ENCODE measurements at regions not wholly inside any gene's neighbourhood (a gene's known extent, or its start where the extent isn't known, plus 50 kb on each side); places are given as distances from the start of the nearest gene placed in this dataset.

DNA sequence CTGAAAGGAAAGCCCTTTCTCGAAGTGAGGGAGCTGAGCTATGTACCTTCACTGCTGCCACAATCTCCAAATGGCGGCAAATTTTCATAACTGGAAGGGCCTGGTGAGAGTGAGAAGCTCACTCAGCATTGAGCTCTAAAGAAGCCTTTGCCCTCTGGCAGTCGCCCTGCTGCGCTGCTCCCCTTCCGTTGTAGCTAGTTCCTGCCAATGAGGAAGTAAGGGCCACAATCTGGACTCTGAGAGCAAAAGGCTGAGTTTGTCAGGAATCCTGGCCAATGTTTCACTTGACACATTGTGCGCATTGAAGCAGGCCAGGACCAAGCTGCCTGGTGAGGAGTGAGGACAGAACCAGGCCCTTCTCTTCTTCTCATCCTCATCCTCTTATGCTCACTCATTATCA, 579.5 kb downstream of the PDCD6IP start:
- WGBS, 3 donors = 85 to 87% (median 86%) methylated on average over 6 of the region's 6 CpGs

DNA sequence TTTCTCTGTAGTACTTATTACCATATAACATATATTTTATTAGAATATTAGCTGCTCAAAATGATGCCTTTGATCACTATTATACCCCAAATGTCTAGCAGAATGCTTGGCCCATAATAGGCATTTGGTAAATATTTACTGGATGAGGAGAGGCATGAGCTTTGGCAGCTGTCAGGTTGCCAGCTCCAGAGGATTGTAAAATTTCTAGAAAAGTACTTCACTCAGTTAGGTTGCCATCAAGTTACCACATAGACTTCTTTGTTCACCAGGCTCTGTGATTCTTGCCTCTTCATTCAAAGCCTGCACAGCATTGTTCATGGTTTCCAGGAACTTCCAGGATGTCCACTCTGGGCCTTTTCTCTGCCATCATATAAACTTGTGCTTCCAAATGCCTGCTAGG, 582.8 kb downstream of the PDCD6IP start:
- H3K36me3 ChIP-seq (ENCODE audit: insufficient read depth in 1 of 2, low read depth in 1 of 2) = no peaks in the 10 kb centered on the region
- no peaks in the 10 kb centered on the region for H3K9me3 ChIP-seq
- ATAC-seq (no peak), DNase-seq (no peak)
- no peaks in the 10 kb centered on the region for H3K4me1 ChIP-seq
- TF ChIP-seq, protein P1, sequence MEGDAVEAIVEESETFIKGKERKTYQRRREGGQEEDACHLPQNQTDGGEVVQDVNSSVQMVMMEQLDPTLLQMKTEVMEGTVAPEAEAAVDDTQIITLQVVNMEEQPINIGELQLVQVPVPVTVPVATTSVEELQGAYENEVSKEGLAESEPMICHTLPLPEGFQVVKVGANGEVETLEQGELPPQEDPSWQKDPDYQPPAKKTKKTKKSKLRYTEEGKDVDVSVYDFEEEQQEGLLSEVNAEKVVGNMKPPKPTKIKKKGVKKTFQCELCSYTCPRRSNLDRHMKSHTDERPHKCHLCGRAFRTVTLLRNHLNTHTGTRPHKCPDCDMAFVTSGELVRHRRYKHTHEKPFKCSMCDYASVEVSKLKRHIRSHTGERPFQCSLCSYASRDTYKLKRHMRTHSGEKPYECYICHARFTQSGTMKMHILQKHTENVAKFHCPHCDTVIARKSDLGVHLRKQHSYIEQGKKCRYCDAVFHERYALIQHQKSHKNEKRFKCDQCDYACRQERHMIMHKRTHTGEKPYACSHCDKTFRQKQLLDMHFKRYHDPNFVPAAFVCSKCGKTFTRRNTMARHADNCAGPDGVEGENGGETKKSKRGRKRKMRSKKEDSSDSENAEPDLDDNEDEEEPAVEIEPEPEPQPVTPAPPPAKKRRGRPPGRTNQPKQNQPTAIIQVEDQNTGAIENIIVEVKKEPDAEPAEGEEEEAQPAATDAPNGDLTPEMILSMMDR (IDR thresholded peaks at IDR 0.05) = no peak
- intact Hi-C loops (cut with DNase I) = loop anchor here in 1 of 2 donors (10.0 kb wide), 1 partner anchor 496 kb away; no protein-coding TSS in a partner anchor
- no peak overlapping the region for H3K4me3 ChIP-seq
- H3K27me3 ChIP-seq (ENCODE audit: insufficient read depth in 3 of 3, low read length in 2 of 3) = no peaks in the 10 kb centered on the region
- no peak overlapping the region for H3K27ac ChIP-seq

More for the DNA sequence above, 579.5 kb downstream of the PDCD6IP start:
- TF ChIP-seq, protein P1 (IDR thresholded peaks at IDR 0.05) = no peak
- Histone ChIP-seq H3K27me3 (ENCODE audit: insufficient read depth in 3 of 3, low read length in 2 of 3) (no peaks in the 10 kb centered on the region), H3K4me1 (no peaks in the 10 kb centered on the region), H3K36me3 (ENCODE audit: insufficient read depth in 1 of 2, low read depth in 1 of 2) (no peaks in the 10 kb centered on the region), H3K27ac (no peak overlapping the region), H3K9me3 (no peaks in the 10 kb centered on the region), H3K4me3 (no peak overlapping the region)
- DNase-seq = no peak
- no peak for ATAC-seq
- intact Hi-C loops (cut with DNase I) = no loop called here

DNA sequence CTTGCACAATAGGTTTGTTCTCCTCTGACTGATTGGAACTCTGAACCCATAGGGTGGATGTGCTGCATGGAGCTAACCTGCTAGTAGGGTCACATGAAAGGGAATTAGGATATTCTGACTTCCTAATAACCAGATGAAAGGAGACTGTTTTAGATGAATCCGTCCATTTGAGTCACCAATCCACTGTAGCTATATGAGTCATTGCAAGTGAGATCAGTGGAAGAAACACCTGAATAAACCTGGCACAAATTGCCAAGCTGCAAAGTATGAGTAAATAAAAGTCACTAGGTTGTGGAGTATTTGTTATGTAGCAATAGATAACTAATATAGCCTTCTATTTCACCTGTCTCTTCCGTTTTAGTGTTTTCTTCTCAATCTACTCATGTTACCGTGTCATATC, 584.4 kb downstream of the PDCD6IP start:
- Histone ChIP-seq H3K27ac (no peak overlapping the region), H3K4me3 (no peak overlapping the region), H3K9me3 (no peaks in the 10 kb centered on the region), H3K27me3 (ENCODE audit: insufficient read depth in 3 of 3, low read length in 2 of 3) (no peaks in the 10 kb centered on the region), H3K36me3 (ENCODE audit: insufficient read depth in 1 of 2, low read depth in 1 of 2) (no peaks in the 10 kb centered on the region), H3K4me1 (no peaks in the 10 kb centered on the region)
- no peak for ATAC-seq
- no peak for DNase-seq
- WGBS, 3 donors = 79 to 86% (median 84%) methylated on average over 3 of the region's 3 CpGs
- TF ChIP-seq, protein P1 (IDR thresholded peaks at IDR 0.05) = no peak
- intact Hi-C loops (cut with DNase I) = loop anchor here in 1 of 2 donors (10.0 kb wide), 1 partner anchor 498 kb away; no protein-coding TSS in a partner anchor

DNA sequence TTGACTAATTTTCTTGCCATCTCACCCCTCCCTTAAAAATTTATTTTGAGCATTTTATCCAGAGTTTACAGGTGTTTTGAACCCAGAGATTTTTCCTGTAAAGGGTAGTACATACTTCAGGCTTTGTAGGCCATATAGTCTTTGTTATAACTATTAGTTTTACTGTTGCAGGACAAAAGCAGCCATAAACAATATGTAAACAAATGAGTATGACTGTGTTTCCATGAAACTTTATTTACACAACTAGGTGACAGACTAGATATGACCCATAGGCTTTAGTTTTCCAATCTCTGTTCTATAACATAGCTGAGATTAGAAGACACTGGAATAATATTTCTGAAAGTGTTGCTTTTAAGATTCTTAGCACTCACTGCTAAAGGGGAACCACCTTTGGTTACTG, 587.9 kb downstream of the PDCD6IP start:
- Histone ChIP-seq H3K27me3 (ENCODE audit: insufficient read depth in 3 of 3, low read length in 2 of 3) (no peaks in the 10 kb centered on the region), H3K4me3 (no peak overlapping the region), H3K27ac (no peak overlapping the region), H3K36me3 (ENCODE audit: insufficient read depth in 1 of 2, low read depth in 1 of 2) (no peaks in the 10 kb centered on the region), H3K4me1 (no peaks in the 10 kb centered on the region), H3K9me3 (no peaks in the 10 kb centered on the region)
- DNase-seq (no peak), ATAC-seq (no peak)
- intact Hi-C loops (cut with DNase I) = loop anchor here in 1 of 2 donors (10.0 kb wide), 1 partner anchor 502 kb away; no protein-coding TSS in a partner anchor
- TF ChIP-seq, protein P1 (IDR thresholded peaks at IDR 0.05) = no peak
